Pancreas (tissue), 10 donors: ENCODE measurements at regions not wholly inside any gene's neighbourhood (a gene's known extent, or its start where the extent isn't known, plus 50 kb on each side); places are given as distances from the start of the nearest gene placed in this dataset.

Source experiments
- ATAC-seq, 4 donors: fragments of 200-7000 bp; cut with Tn5 transposase; one replicate each; pipeline versions ENCODE4 v1.8.0 to v1.9.1; 2020; ENCODE audit warnings: mild to moderate bottlenecking in 4 of 4, moderate library complexity in 4 of 4
- DNase-seq, 6 donors: peaks; one replicate each; pipeline ENCODE4 v3.0.0-alpha.2; 2020
- FAIRE-seq: peaks from 2 replicates; lab custom pipeline; 2012; peaks lifted over from hg19 to GRCh38; lab: Jason Lieb, UNC
- H3K27ac ChIP-seq, 4 donors: fragments of 200-600 bp; sonication (generic); 1 replicate in 3 of 4; 2 replicates in 1 of 4; pipeline versions ENCODE4 v1.5.0 to v1.8.0; 2020
- H3K27me3 ChIP-seq, 4 donors: fragments of 200-600 bp; one replicate each; pipeline ENCODE4 v1.8.0; 2021
- H3K36me3 ChIP-seq, 3 donors: fragments of 200-600 bp; sonication (generic) in 1 of 3; one replicate each; pipeline versions ENCODE4 v1.5.0 to v1.8.0; 2020 to 2021
- H3K4me1 ChIP-seq, 3 donors: fragments of 200-600 bp; one replicate each; pipeline ENCODE4 v1.8.0; 2021
- H3K4me3 ChIP-seq, 4 donors: fragments of 200-600 bp; sonication (generic) in 2 of 4; one replicate each; pipeline versions ENCODE4 v1.5.0 to v1.8.0; 2020 to 2021
- H3K9me3 ChIP-seq, 4 donors: fragments of 200-600 bp; one replicate each; pipeline ENCODE4 v1.8.0; 2021
- CTCF ChIP-seq, 4 donors: fragments of 200-600 bp; sonication (generic) in 3 of 4; IDR thresholded peaks; one replicate each; pipeline versions ENCODE4 v1.5.0 to v1.8.0; 2021; ENCODE audit warnings: antibody characterized with exemption in 4 of 4
- WGBS, 2 donors: extraction: QIAGEN DNeasy Blood & Tissue Kit; methylation state at CpG; one replicate each; pipeline ENCODE4 v1.1.7; 2013; 5-methylcytosine and 5-hydroxymethylcytosine counted together
- intact Hi-C, 3 donors: fragments of 100-400 bp; cut with DNase I; formaldehyde crosslinking; loops; one replicate each; pipeline versions ENCODE4 v1.11.1 to v1.14.2; 2022
- donor health status: healthy with polysubstance abuse.
- donor health status: DM: no; HTN: no; CAD: no; lungs with moderate emphysema.
- donor health status: DM: no; HTN: no; CAD: no.
- donor health status: control.
- donor health status: control.
- donor health status: Bipolar disorder and iron deficiency.
- donor health status: DM: yes; HTN: yes; CAD: no.
- donor health status: DM: no; HTN: no; CAD: no.
- donor health status: DM: no; HTN: no; CAD: no.
- donor health status: DM: yes; HTN: yes; CAD: no.

- no peak overlapping the region for H3K4me3 ChIP-seq
- H3K27me3 ChIP-seq: no peaks in the 10 kb centered on the region
- no peak for TF ChIP-seq CTCF (IDR thresholded peaks at IDR 0.05)
- peaks cover 0 to 2% (median 0%) of the 10 kb centered on the region in 3 donors for H3K36me3 ChIP-seq
- DNase-seq: no peak
- no peaks in the 10 kb centered on the region for H3K9me3 ChIP-seq
- no peak for ATAC-seq
- 75 to 87% methylated on average over 1 of the region's 1 CpG for WGBS, 2 donors
- no peak for FAIRE-seq
- H3K4me1 ChIP-seq: no peaks in the 10 kb centered on the region
- no peak overlapping the region for H3K27ac ChIP-seq
- intact Hi-C loops: no loop called here
Measured at GRCh38 chr7:42662862-42663261, 249.0 kb downstream of the C7orf25 start.

- no peak overlapping the region for H3K27ac ChIP-seq
- no peak for ATAC-seq
- no peak for DNase-seq
- no peaks in the 10 kb centered on the region for H3K9me3 ChIP-seq
- no peak overlapping the region for H3K4me3 ChIP-seq
- peaks cover 0 to 2% (median 0%) of the 10 kb centered on the region in 3 donors for H3K36me3 ChIP-seq
- no peaks in the 10 kb centered on the region for H3K27me3 ChIP-seq
- intact Hi-C loops: no loop called here
- no peak for FAIRE-seq
- no peaks in the 10 kb centered on the region for H3K4me1 ChIP-seq
- WGBS, 2 donors: 63 to 77% methylated on average over 2 of the region's 2 CpGs
- no peak for TF ChIP-seq CTCF (IDR thresholded peaks at IDR 0.05)
Measured at GRCh38 chr7:42661312-42661711, 250.6 kb downstream of the C7orf25 start.

GRCh38 chr7:42650701-42651100, 261.2 kb downstream of the C7orf25 start:
- FAIRE-seq (no peak), DNase-seq (no peak), ATAC-seq (no peak)
- H3K4me3 ChIP-seq: no peak overlapping the region
- WGBS, 2 donors: 84 to 90% methylated on average over 1 of the region's 1 CpG
- H3K36me3 ChIP-seq: no peaks in the 10 kb centered on the region
- intact Hi-C loops: no loop called here
- H3K4me1 ChIP-seq: no peaks in the 10 kb centered on the region
- TF ChIP-seq CTCF (IDR thresholded peaks at IDR 0.05): no peak
- H3K9me3 ChIP-seq: no peaks in the 10 kb centered on the region
- no peak overlapping the region for H3K27ac ChIP-seq
- no peaks in the 10 kb centered on the region for H3K27me3 ChIP-seq

- H3K9me3 ChIP-seq: no peaks in the 10 kb centered on the region
- H3K27me3 ChIP-seq: no peaks in the 10 kb centered on the region
- ATAC-seq: no peak
- FAIRE-seq: no peak
- intact Hi-C loops: no loop called here
- TF ChIP-seq CTCF (IDR thresholded peaks at IDR 0.05): no peak
- H3K4me1 ChIP-seq: no peaks in the 10 kb centered on the region
- 67 to 74% methylated on average over 6 of the region's 6 CpGs for WGBS, 2 donors
- no peak overlapping the region for H3K27ac ChIP-seq
- no peak for DNase-seq
- H3K36me3 ChIP-seq: no peaks in the 10 kb centered on the region
- H3K4me3 ChIP-seq: no peak overlapping the region
Measured at GRCh38 chr7:42650171-42650570, 261.7 kb downstream of the C7orf25 start.

GRCh38 chr7:42645906-42646305, 266.0 kb downstream of the C7orf25 start:
- no peak for FAIRE-seq
- no peak for DNase-seq
- H3K27me3 ChIP-seq: no peaks in the 10 kb centered on the region
- H3K4me1 ChIP-seq: no peaks in the 10 kb centered on the region
- H3K27ac ChIP-seq: no peak overlapping the region
- TF ChIP-seq CTCF (IDR thresholded peaks at IDR 0.05): no peak
- ATAC-seq: no peak
- WGBS, 2 donors: 32 to 38% methylated on average over 3 of the region's 3 CpGs
- H3K4me3 ChIP-seq: no peak overlapping the region
- intact Hi-C loops: no loop called here
- no peaks in the 10 kb centered on the region for H3K36me3 ChIP-seq
- no peaks in the 10 kb centered on the region for H3K9me3 ChIP-seq
